ENCODE measurements at regions not wholly inside any gene's neighbourhood (a gene's known extent, or its start where the extent isn't known, plus 50 kb on each side); places are given as distances from the start of the nearest gene placed in this dataset.

DNA sequence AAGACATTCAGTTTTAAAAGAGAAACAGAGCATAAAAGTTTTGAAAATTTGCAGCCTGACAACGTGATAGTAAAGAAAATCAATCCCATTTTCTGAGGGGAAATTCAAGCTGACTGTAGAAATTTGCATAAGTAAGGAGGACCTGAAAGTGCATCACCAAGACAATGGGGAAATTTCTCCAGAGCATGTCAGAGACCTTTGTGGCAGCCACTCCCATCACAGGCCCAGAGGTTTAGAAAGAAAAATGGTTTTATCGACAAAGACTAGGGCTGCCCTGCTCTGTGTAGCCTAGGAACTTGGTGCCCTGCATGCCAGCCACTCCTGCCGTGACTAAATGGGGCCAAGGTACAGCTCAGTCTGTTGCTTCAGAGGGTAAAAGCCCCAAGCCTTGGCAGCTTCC, 1640.2 kb upstream of the PRMT6 start:
- no peak for TF ChIP-seq NR2F2 (IDR thresholded peaks at IDR 0.05)
- TF ChIP-seq, protein P1, sequence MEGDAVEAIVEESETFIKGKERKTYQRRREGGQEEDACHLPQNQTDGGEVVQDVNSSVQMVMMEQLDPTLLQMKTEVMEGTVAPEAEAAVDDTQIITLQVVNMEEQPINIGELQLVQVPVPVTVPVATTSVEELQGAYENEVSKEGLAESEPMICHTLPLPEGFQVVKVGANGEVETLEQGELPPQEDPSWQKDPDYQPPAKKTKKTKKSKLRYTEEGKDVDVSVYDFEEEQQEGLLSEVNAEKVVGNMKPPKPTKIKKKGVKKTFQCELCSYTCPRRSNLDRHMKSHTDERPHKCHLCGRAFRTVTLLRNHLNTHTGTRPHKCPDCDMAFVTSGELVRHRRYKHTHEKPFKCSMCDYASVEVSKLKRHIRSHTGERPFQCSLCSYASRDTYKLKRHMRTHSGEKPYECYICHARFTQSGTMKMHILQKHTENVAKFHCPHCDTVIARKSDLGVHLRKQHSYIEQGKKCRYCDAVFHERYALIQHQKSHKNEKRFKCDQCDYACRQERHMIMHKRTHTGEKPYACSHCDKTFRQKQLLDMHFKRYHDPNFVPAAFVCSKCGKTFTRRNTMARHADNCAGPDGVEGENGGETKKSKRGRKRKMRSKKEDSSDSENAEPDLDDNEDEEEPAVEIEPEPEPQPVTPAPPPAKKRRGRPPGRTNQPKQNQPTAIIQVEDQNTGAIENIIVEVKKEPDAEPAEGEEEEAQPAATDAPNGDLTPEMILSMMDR (IDR thresholded peaks at IDR 0.05; ENCODE audit: low read depth, low read length, missing input control): no peak
- no peak for TF ChIP-seq RAD21 (IDR thresholded peaks at IDR 0.05)
- no peak for TF ChIP-seq TAF1 (conservative IDR thresholded peaks at IDR 0.05)
- TF ChIP-seq, protein P2, sequence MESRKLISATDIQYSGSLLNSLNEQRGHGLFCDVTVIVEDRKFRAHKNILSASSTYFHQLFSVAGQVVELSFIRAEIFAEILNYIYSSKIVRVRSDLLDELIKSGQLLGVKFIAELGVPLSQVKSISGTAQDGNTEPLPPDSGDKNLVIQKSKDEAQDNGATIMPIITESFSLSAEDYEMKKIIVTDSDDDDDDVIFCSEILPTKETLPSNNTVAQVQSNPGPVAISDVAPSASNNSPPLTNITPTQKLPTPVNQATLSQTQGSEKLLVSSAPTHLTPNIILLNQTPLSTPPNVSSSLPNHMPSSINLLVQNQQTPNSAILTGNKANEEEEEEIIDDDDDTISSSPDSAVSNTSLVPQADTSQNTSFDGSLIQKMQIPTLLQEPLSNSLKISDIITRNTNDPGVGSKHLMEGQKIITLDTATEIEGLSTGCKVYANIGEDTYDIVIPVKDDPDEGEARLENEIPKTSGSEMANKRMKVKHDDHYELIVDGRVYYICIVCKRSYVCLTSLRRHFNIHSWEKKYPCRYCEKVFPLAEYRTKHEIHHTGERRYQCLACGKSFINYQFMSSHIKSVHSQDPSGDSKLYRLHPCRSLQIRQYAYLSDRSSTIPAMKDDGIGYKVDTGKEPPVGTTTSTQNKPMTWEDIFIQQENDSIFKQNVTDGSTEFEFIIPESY (IDR thresholded peaks at IDR 0.05): no peak
- no peak for TF ChIP-seq FOXA1 (IDR thresholded peaks at IDR 0.05)
- TF ChIP-seq, protein P3, sequence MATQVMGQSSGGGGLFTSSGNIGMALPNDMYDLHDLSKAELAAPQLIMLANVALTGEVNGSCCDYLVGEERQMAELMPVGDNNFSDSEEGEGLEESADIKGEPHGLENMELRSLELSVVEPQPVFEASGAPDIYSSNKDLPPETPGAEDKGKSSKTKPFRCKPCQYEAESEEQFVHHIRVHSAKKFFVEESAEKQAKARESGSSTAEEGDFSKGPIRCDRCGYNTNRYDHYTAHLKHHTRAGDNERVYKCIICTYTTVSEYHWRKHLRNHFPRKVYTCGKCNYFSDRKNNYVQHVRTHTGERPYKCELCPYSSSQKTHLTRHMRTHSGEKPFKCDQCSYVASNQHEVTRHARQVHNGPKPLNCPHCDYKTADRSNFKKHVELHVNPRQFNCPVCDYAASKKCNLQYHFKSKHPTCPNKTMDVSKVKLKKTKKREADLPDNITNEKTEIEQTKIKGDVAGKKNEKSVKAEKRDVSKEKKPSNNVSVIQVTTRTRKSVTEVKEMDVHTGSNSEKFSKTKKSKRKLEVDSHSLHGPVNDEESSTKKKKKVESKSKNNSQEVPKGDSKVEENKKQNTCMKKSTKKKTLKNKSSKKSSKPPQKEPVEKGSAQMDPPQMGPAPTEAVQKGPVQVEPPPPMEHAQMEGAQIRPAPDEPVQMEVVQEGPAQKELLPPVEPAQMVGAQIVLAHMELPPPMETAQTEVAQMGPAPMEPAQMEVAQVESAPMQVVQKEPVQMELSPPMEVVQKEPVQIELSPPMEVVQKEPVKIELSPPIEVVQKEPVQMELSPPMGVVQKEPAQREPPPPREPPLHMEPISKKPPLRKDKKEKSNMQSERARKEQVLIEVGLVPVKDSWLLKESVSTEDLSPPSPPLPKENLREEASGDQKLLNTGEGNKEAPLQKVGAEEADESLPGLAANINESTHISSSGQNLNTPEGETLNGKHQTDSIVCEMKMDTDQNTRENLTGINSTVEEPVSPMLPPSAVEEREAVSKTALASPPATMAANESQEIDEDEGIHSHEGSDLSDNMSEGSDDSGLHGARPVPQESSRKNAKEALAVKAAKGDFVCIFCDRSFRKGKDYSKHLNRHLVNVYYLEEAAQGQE (IDR thresholded peaks at IDR 0.05): no peak

All from liver (tissue), 3 donors.